ENCODE measurements at regions not wholly inside any gene's neighbourhood (a gene's known extent, or its start where the extent isn't known, plus 50 kb on each side); places are given as distances from the start of the nearest gene placed in this dataset.

DNA sequence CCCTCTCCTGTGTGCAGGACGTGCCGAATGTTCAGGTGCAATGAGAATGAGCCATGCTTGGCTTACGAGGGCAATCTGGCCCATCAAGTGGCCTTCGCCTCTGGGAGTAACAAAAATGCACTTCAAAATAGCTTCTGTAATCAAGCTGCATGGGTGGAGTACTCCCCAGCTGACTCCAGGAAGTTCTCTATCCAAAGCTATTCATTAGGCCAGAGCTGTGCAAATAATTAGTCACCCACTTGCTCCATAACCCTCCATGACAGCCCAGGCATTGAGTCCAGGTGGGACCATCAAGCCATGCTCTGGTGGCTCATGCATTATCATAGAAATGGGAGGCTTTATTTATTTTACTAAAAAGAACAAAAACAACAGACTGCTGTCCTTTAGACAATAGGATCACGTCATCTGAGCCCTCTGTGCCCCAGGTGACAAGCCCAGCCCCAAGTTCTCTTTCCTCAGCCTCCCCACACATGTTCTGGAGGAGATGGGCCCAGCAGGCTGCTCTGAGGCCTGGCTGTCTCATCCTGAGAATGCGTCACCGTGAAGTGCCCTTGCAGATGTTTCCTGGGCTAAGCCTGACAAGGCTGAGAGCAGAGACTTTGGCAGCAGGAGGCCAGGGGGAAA lies 244.7 kb downstream of the ETS1 start:
- no peak for TF ChIP-seq EZH2 (IDR thresholded peaks at IDR 0.05; ENCODE audit: borderline replicate concordance, low read length)
- TF ChIP-seq, protein P1, sequence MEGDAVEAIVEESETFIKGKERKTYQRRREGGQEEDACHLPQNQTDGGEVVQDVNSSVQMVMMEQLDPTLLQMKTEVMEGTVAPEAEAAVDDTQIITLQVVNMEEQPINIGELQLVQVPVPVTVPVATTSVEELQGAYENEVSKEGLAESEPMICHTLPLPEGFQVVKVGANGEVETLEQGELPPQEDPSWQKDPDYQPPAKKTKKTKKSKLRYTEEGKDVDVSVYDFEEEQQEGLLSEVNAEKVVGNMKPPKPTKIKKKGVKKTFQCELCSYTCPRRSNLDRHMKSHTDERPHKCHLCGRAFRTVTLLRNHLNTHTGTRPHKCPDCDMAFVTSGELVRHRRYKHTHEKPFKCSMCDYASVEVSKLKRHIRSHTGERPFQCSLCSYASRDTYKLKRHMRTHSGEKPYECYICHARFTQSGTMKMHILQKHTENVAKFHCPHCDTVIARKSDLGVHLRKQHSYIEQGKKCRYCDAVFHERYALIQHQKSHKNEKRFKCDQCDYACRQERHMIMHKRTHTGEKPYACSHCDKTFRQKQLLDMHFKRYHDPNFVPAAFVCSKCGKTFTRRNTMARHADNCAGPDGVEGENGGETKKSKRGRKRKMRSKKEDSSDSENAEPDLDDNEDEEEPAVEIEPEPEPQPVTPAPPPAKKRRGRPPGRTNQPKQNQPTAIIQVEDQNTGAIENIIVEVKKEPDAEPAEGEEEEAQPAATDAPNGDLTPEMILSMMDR (conservative IDR thresholded peaks at IDR 0.05 in 1 of 2, IDR thresholded peaks at IDR 0.05 in 1 of 2; ENCODE audit: extremely low read depth in 1 of 2, insufficient read depth in 1 of 2, low read depth in 1 of 2, low read length in 2 of 2): no peak
